ENCODE measurements at regions not wholly inside any gene's neighbourhood (a gene's known extent, or its start where the extent isn't known, plus 50 kb on each side); places are given as distances from the start of the nearest gene placed in this dataset.

DNA sequence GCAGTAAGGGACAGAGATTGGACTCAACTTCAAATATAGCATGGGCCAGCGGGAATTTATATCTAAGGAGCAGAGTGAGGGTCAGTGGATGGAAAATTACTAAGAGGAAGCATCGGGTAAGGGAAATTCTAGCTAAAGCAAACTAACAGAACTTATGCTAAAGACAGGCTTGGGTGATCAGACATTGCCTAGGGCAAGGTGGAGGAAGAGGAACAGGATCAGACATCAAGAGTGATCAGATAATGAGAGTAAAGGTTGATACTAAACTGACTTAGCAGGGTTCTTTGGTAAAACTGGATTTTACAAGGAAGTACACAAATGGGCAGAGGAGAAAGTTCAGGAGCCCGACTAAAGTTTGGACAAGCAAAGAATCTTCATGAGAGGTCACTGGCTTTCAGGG is 86.3 kb upstream of the TOM1L1 start:
- TF ChIP-seq, protein P1, sequence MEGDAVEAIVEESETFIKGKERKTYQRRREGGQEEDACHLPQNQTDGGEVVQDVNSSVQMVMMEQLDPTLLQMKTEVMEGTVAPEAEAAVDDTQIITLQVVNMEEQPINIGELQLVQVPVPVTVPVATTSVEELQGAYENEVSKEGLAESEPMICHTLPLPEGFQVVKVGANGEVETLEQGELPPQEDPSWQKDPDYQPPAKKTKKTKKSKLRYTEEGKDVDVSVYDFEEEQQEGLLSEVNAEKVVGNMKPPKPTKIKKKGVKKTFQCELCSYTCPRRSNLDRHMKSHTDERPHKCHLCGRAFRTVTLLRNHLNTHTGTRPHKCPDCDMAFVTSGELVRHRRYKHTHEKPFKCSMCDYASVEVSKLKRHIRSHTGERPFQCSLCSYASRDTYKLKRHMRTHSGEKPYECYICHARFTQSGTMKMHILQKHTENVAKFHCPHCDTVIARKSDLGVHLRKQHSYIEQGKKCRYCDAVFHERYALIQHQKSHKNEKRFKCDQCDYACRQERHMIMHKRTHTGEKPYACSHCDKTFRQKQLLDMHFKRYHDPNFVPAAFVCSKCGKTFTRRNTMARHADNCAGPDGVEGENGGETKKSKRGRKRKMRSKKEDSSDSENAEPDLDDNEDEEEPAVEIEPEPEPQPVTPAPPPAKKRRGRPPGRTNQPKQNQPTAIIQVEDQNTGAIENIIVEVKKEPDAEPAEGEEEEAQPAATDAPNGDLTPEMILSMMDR (conservative IDR thresholded peaks at IDR 0.05): no peak
- TF ChIP-seq EZH2 (IDR thresholded peaks at IDR 0.05; ENCODE audit: low read depth): no peak
